Right ventricle myocardium inferior (tissue), 1 donor: ENCODE measurements at regions not wholly inside any gene's neighbourhood (a gene's known extent, or its start where the extent isn't known, plus 50 kb on each side); places are given as distances from the start of the nearest gene placed in this dataset.

Experiments
- ATAC-seq: fragments of 200-7000 bp; cut with Tn5 transposase; one replicate; pipeline ENCODE4 v1.9.1; 2020; ENCODE audit warnings: mild to moderate bottlenecking, moderate library complexity
- DNase-seq: peaks from one replicate; pipeline ENCODE4 v3.0.0; 2021; ENCODE audit errors: missing footprints
- intact Hi-C: fragments of 100-400 bp; cut with DNase I; formaldehyde crosslinking; loops from one replicate; pipeline ENCODE4 v1.11.0; 2022
- donor health status: DM: no; HTN: yes; CAD: no; lungs with severe emphysema.

- ATAC-seq (no peak), DNase-seq (no peak)
- intact Hi-C loops, result loop anchor here (10.0 kb wide), 1 partner anchor 158 kb away; no protein-coding TSS in a partner anchor
These were observed 310.1 kb downstream of the PRL start for GRCh38 chr6:21986703-21987102.

GRCh38 chr6:21987501-21987957, 309.3 kb downstream of the PRL start:
- ATAC-seq (peak; percentile 96), DNase-seq (peak; percentile 70)
- intact Hi-C loops, result loop anchor here (10.0 kb wide), 1 partner anchor 157 kb away; no protein-coding TSS in a partner anchor

GRCh38 chr6:21990577-21990976, 306.3 kb downstream of the PRL start:
- ATAC-seq (no peak), DNase-seq (no peak)
- intact Hi-C loops, result no loop called here

GRCh38 chr6:21992178-21992967, 304.5 kb downstream of the PRL start:
- ATAC-seq, result no peak
- intact Hi-C loops, result no loop called here
- DNase-seq, result no peak

- ATAC-seq (no peak), DNase-seq (no peak)
- intact Hi-C loops, result no loop called here
These were observed 303.0 kb downstream of the PRL start for GRCh38 chr6:21993841-21994240.

GRCh38 chr6:21994821-21995220, 302.0 kb downstream of the PRL start:
- no peak for ATAC-seq
- no peak for DNase-seq
- intact Hi-C loops, result no loop called here

GRCh38 chr6:21995318-21995717, 301.5 kb downstream of the PRL start:
- intact Hi-C loops, result no loop called here
- ATAC-seq (no peak), DNase-seq (no peak)

GRCh38 chr6:21996425-21997118, 300.3 kb downstream of the PRL start:
- DNase-seq (no peak), ATAC-seq (no peak)
- intact Hi-C loops, result no loop called here

GRCh38 chr6:21997119-21998037, 299.5 kb downstream of the PRL start:
- intact Hi-C loops, result no loop called here
- DNase-seq (no peak), ATAC-seq (no peak)

GRCh38 chr6:21998582-21998981, 298.3 kb downstream of the PRL start:
- no peak for ATAC-seq
- intact Hi-C loops, result no loop called here

GRCh38 chr6:21999012-21999528, 297.8 kb downstream of the PRL start:
- no peak for ATAC-seq
- no peak for DNase-seq
- intact Hi-C loops, result no loop called here

More at GRCh38 chr6:21998582-21998981, 298.3 kb downstream of the PRL start:
- no peak for DNase-seq

GRCh38 chr6:21999741-22000140, 297.1 kb downstream of the PRL start:
- intact Hi-C loops, result no loop called here
- DNase-seq (no peak), ATAC-seq (no peak)

- DNase-seq, result no peak
- intact Hi-C loops, result no loop called here
- ATAC-seq, result no peak
These were observed 295.3 kb downstream of the PRL start for GRCh38 chr6:22001396-22002027.

GRCh38 chr6:22003287-22003686, 293.5 kb downstream of the PRL start:
- intact Hi-C loops, result no loop called here
- ATAC-seq (no peak), DNase-seq (no peak)

- DNase-seq, result no peak
These were observed 290.0 kb downstream of the PRL start for GRCh38 chr6:22006795-22007194.

GRCh38 chr6:22007469-22007868, 289.4 kb downstream of the PRL start:
- DNase-seq, result no peak
- no peak for ATAC-seq
- intact Hi-C loops, result no loop called here

More at GRCh38 chr6:22006795-22007194, 290.0 kb downstream of the PRL start:
- no peak for ATAC-seq
- intact Hi-C loops, result no loop called here

GRCh38 chr6:22008248-22008836, 288.5 kb downstream of the PRL start:
- no peak for ATAC-seq
- no peak for DNase-seq
- intact Hi-C loops, result no loop called here

GRCh38 chr6:22010102-22010501, 286.7 kb downstream of the PRL start:
- intact Hi-C loops, result no loop called here

More at GRCh38 chr6:22010102-22010501, 286.7 kb downstream of the PRL start:
- DNase-seq (no peak), ATAC-seq (no peak)
